Spinal cord (tissue), 9 donors: ENCODE measurements at regions not wholly inside any gene's neighbourhood (a gene's known extent, or its start where the extent isn't known, plus 50 kb on each side); places are given as distances from the start of the nearest gene placed in this dataset.

Experiments used
- DNase-seq, 6 donors: peaks; one replicate each; pipeline versions ENCODE4 v3.0.0 to v3.0.0-alpha.2; 2013 to 2015; ENCODE audit warnings: low spot score in 6 of 6, low read depth in 4 of 6
- H3K27ac ChIP-seq: one replicate; pipeline ENCODE4 v1.5.1; 2013; ENCODE audit warnings: low read depth, low read length, control low read depth
- H3K27me3 ChIP-seq: one replicate; pipeline ENCODE4 v1.6.1; 2013; ENCODE audit warnings: low read length; ENCODE audit not compliant: control insufficient read depth, insufficient read depth
- H3K36me3 ChIP-seq: one replicate; pipeline ENCODE4 v1.6.1; 2013; ENCODE audit warnings: low read length; ENCODE audit not compliant: control insufficient read depth, insufficient read depth
- H3K4me1 ChIP-seq: one replicate; pipeline ENCODE4 v1.6.1; 2013; ENCODE audit warnings: low read length; ENCODE audit not compliant: control insufficient read depth, insufficient read depth
- H3K4me3 ChIP-seq: one replicate; pipeline ENCODE4 v1.5.1; 2013; ENCODE audit warnings: low read depth, low read length, control low read depth
- H3K9me3 ChIP-seq: one replicate; pipeline ENCODE4 v1.6.1; 2013; ENCODE audit warnings: low read length; ENCODE audit not compliant: control insufficient read depth, insufficient read depth
- WGBS: methylation state at CpG from one replicate; pipeline ENCODE4 v1.1.5; 2013; ENCODE audit warnings: missing lambda C conversion rate; ENCODE audit not compliant: insufficient coverage; 5-methylcytosine and 5-hydroxymethylcytosine counted together
- donor health status: healthy.

GRCh38 chr7:33745934-33746333 is 159.4 kb upstream of the BMPER start:
- Histone ChIP-seq H3K27me3 (no peaks in the 10 kb centered on the region), H3K4me1 (no peaks in the 10 kb centered on the region), H3K27ac (no peak overlapping the region), H3K36me3 (no peaks in the 10 kb centered on the region), H3K9me3 (no peaks in the 10 kb centered on the region), H3K4me3 (no peak overlapping the region)
- WGBS: no CpG with 5 or more reads among the region's 3 CpGs
- no peak for DNase-seq

GRCh38 chr7:33748793-33749192 is 156.5 kb upstream of the BMPER start:
- no peak overlapping the region for H3K27ac ChIP-seq
- H3K36me3 ChIP-seq: no peaks in the 10 kb centered on the region
- H3K4me3 ChIP-seq: no peak overlapping the region
- no peak for DNase-seq
- WGBS: 67% methylated on average over 3 of the region's 7 CpGs
- H3K27me3 ChIP-seq: no peaks in the 10 kb centered on the region
- H3K4me1 ChIP-seq: no peaks in the 10 kb centered on the region
- H3K9me3 ChIP-seq: no peaks in the 10 kb centered on the region

GRCh38 chr7:33750177-33750576 is 155.2 kb upstream of the BMPER start:
- Histone ChIP-seq H3K27me3 (no peaks in the 10 kb centered on the region), H3K4me1 (no peaks in the 10 kb centered on the region), H3K27ac (no peak overlapping the region), H3K4me3 (no peak overlapping the region), H3K36me3 (no peaks in the 10 kb centered on the region), H3K9me3 (no peaks in the 10 kb centered on the region)
- no peak for DNase-seq
- no CpG with 5 or more reads among the region's 1 CpG for WGBS

- Histone ChIP-seq H3K27ac (no peak overlapping the region), H3K4me3 (no peak overlapping the region), H3K27me3 (no peaks in the 10 kb centered on the region), H3K36me3 (no peaks in the 10 kb centered on the region), H3K4me1 (no peaks in the 10 kb centered on the region), H3K9me3 (no peaks in the 10 kb centered on the region)
- no CpG with 5 or more reads among the region's 1 CpG for WGBS
- no peak for DNase-seq
These were observed 153.9 kb upstream of the BMPER start for GRCh38 chr7:33751443-33751842.

GRCh38 chr7:33753881-33754525 is 151.3 kb upstream of the BMPER start:
- Histone ChIP-seq H3K9me3 (no peaks in the 10 kb centered on the region), H3K4me3 (no peak overlapping the region), H3K4me1 (no peaks in the 10 kb centered on the region), H3K36me3 (no peaks in the 10 kb centered on the region), H3K27me3 (no peaks in the 10 kb centered on the region), H3K27ac (no peak overlapping the region)
- peak in 1 of 6 donors; percentile 19 for DNase-seq
- no CpG with 5 or more reads among the region's 6 CpGs for WGBS

- Histone ChIP-seq H3K36me3 (no peaks in the 10 kb centered on the region), H3K4me3 (no peak overlapping the region), H3K9me3 (no peaks in the 10 kb centered on the region), H3K27me3 (no peaks in the 10 kb centered on the region), H3K4me1 (no peaks in the 10 kb centered on the region), H3K27ac (no peak overlapping the region)
- 43% methylated on average over 9 of the region's 15 CpGs for WGBS
- peak in 3 of 6 donors; percentile 21 to 94 (median 32) for DNase-seq
These were observed 150.1 kb upstream of the BMPER start for GRCh38 chr7:33754933-33755928.

GRCh38 chr7:33757050-33757449 is 148.3 kb upstream of the BMPER start:
- H3K36me3 ChIP-seq: no peaks in the 10 kb centered on the region
- H3K27me3 ChIP-seq: no peaks in the 10 kb centered on the region
- DNase-seq: no peak
- peaks cover 5% of the 10 kb centered on the region for H3K4me1 ChIP-seq
- H3K9me3 ChIP-seq: no peaks in the 10 kb centered on the region
- no peak overlapping the region for H3K27ac ChIP-seq
- H3K4me3 ChIP-seq: no peak overlapping the region
- 47% methylated on average over 6 of the region's 7 CpGs for WGBS

GRCh38 chr7:33757563-33758165 is 147.7 kb upstream of the BMPER start:
- H3K27me3 ChIP-seq: no peaks in the 10 kb centered on the region
- WGBS: no CpG with 5 or more reads among the region's 4 CpGs
- H3K27ac ChIP-seq: no peak overlapping the region
- no peaks in the 10 kb centered on the region for H3K36me3 ChIP-seq
- peaks cover 5% of the 10 kb centered on the region for H3K4me1 ChIP-seq
- no peaks in the 10 kb centered on the region for H3K9me3 ChIP-seq
- DNase-seq: peak in 3 of 6 donors; percentile 9 to 69 (median 45)
- no peak overlapping the region for H3K4me3 ChIP-seq

GRCh38 chr7:33760146-33760545 is 145.2 kb upstream of the BMPER start:
- 91% methylated on average over 1 of the region's 3 CpGs for WGBS
- DNase-seq: no peak
- no peaks in the 10 kb centered on the region for H3K27me3 ChIP-seq

More at GRCh38 chr7:33760146-33760545, 145.2 kb upstream of the BMPER start:
- H3K4me1 ChIP-seq: peaks cover 5% of the 10 kb centered on the region
- H3K4me3 ChIP-seq: no peak overlapping the region
- no peaks in the 10 kb centered on the region for H3K9me3 ChIP-seq
- no peaks in the 10 kb centered on the region for H3K36me3 ChIP-seq
- H3K27ac ChIP-seq: no peak overlapping the region
